OCI-LY3 (cell line): ENCODE measurements at regions not wholly inside any gene's neighbourhood (a gene's known extent, or its start where the extent isn't known, plus 50 kb on each side); places are given as distances from the start of the nearest gene placed in this dataset.

Experiments used
- CTCF ChIP-seq: fragments of 200-600, 300-600 bp; sonication (generic); IDR thresholded peaks from 2 replicates; pipeline ENCODE4 v1.5.1; 2014; ENCODE audit warnings: antibody characterized with exemption, low read length, low read depth
- EZH2phosphoT487 ChIP-seq: fragments of 200-600 bp; shearing (Covaris generic); IDR thresholded peaks from 2 replicates; pipeline ENCODE4 v1.6.1; 2018; ENCODE audit warnings: antibody characterized with exemption, mixed run types, low read depth

- TF ChIP-seq CTCF, result no peak
- TF ChIP-seq EZH2phosphoT487, result no peak
These were observed 351.1 kb upstream of the HTR1E start for GRCh38 chr6:86586195-86586594.
